IMR-90 (cell line): ENCODE measurements at regions not wholly inside any gene's neighbourhood (a gene's known extent, or its start where the extent isn't known, plus 50 kb on each side); places are given as distances from the start of the nearest gene placed in this dataset.

ENCODE experiments used
- ATAC-seq: fragments of 200-7000 bp; cut with Tn5 transposase; 2 replicates; pipeline ENCODE4 v1.9.1; 2020; ENCODE audit warnings: low read depth, mild to moderate bottlenecking, moderate library complexity
- BruUV-seq: library from RNA; stranded (reverse); fragments of 400-500 nt; replicated peaks from 2 replicates; lab custom pipeline; 2021; lab: Mats Ljungman, UMichigan
- CTCF ChIA-PET: fragments of 300-600 bp; formaldehyde crosslinking; extraction: SDS; loops from one replicate; lab custom pipeline; 2021; ENCODE audit warnings: antibody characterized with exemption; lab: Yijun Ruan, JAX
- POLR2A ChIA-PET: fragments of 300-600 bp; sonication (Branson Sonifier 250); formaldehyde crosslinking; loops from one replicate; lab custom pipeline; 2022; ENCODE audit warnings: antibody characterized with exemption; ENCODE audit not compliant: unreplicated experiment; lab: Charles Lee
- DNase-seq: peaks from one replicate; pipeline ENCODE4 v3.0.0; 2013
- H2AFZ ChIP-seq: replicated peaks from 2 replicates; pipeline ENCODE3; 2013; ENCODE audit warnings: low read length, mild to moderate bottlenecking; ENCODE audit not compliant: poor library complexity
- H2AK5ac ChIP-seq: 2 replicates; pipeline ENCODE4 v1.6.1; 2013; ENCODE audit warnings: low read depth, low read length, inconsistent platforms
- H2AK9ac ChIP-seq: replicated peaks from 2 replicates; pipeline ENCODE3; 2013; ENCODE audit warnings: mild to moderate bottlenecking, low read depth, low read length, moderate library complexity; ENCODE audit not compliant: poor library complexity
- H2BK120ac ChIP-seq: 2 replicates; pipeline ENCODE4 v1.6.1; 2013; ENCODE audit warnings: low read depth, low read length, inconsistent platforms
- H2BK15ac ChIP-seq: 3 replicates; pipeline ENCODE4 v1.6.1; 2013; ENCODE audit warnings: low read depth, low read length, inconsistent platforms
- H2BK20ac ChIP-seq: 2 replicates; pipeline ENCODE4 v1.6.1; 2013; ENCODE audit warnings: low read depth, mild to moderate bottlenecking, inconsistent platforms, low read length, moderate library complexity
- H2BK5ac ChIP-seq: 2 replicates; pipeline ENCODE4 v1.6.1; 2013; ENCODE audit warnings: mild to moderate bottlenecking, low read depth, low read length, inconsistent platforms; ENCODE audit not compliant: poor library complexity, severe bottlenecking
- H3K14ac ChIP-seq: replicated peaks from 2 replicates; pipeline ENCODE4 v1.6.1; 2013; ENCODE audit warnings: low read depth, low read length, inconsistent platforms
- H3K18ac ChIP-seq: 2 replicates; pipeline ENCODE4 v1.6.1; 2013; ENCODE audit warnings: low read depth, low read length, control low read depth
- H3K23ac ChIP-seq: 2 replicates; pipeline ENCODE4 v1.6.1; 2013; ENCODE audit warnings: low read depth, low read length, inconsistent platforms
- H3K27ac ChIP-seq: 2 replicates; pipeline ENCODE4 v1.5.1; 2013; ENCODE audit warnings: mild to moderate bottlenecking, control low read depth, low read length; ENCODE audit not compliant: insufficient read depth
- H3K27me3 ChIP-seq: 2 replicates; pipeline ENCODE4 v1.6.1; 2013; ENCODE audit warnings: low read length; ENCODE audit not compliant: control insufficient read depth, insufficient read depth
- H3K36me3 ChIP-seq: 2 replicates; pipeline ENCODE4 v1.6.1; 2013; ENCODE audit warnings: low read length, mixed read lengths; ENCODE audit not compliant: control insufficient read depth, insufficient read depth
- H3K4ac ChIP-seq: 2 replicates; pipeline ENCODE4 v1.6.1; 2013; ENCODE audit warnings: low read depth, low read length, inconsistent platforms
- H3K4me1 ChIP-seq: 2 replicates; pipeline ENCODE4 v1.6.1; 2013; ENCODE audit warnings: low read length, mixed read lengths; ENCODE audit not compliant: control insufficient read depth, insufficient read depth
- H3K4me2 ChIP-seq: 2 replicates; pipeline ENCODE4 v1.6.1; 2013; ENCODE audit warnings: low read depth, mild to moderate bottlenecking, control low read depth, low read length, moderate library complexity
- H3K4me3 ChIP-seq: 2 replicates; pipeline ENCODE4 v1.5.1; 2013; ENCODE audit warnings: low read depth, mild to moderate bottlenecking, control low read depth, low read length, moderate library complexity; ENCODE audit not compliant: insufficient read depth
- H3K56ac ChIP-seq: 2 replicates; pipeline ENCODE4 v1.6.1; 2013; ENCODE audit warnings: low read length, inconsistent platforms; ENCODE audit not compliant: insufficient read depth; ENCODE audit errors: extremely low read depth
- H3K79me1 ChIP-seq, 2 experiments: 2 replicates each; pipeline ENCODE4 v1.6.1; 2013; ENCODE audit warnings: low read length in 2 of 2, inconsistent platforms in 1 of 2, low read depth in 1 of 2
- H3K9ac ChIP-seq: 2 replicates; pipeline ENCODE4 v1.6.1; 2013; ENCODE audit warnings: low read depth, low read length, control low read depth
- H3K9me1 ChIP-seq: 2 replicates; pipeline ENCODE4 v1.6.1; 2013; ENCODE audit warnings: low read length, inconsistent platforms; ENCODE audit not compliant: insufficient read depth
- H3K9me3 ChIP-seq: 2 replicates; pipeline ENCODE4 v1.6.1; 2013; ENCODE audit warnings: low read length; ENCODE audit not compliant: control insufficient read depth, insufficient read depth
- H4K20me1 ChIP-seq: 2 replicates; pipeline ENCODE4 v1.6.1; 2013; ENCODE audit warnings: low read length, inconsistent platforms; ENCODE audit not compliant: insufficient read depth
- H4K5ac ChIP-seq: 2 replicates; pipeline ENCODE4 v1.6.1; 2013; ENCODE audit warnings: mild to moderate bottlenecking, low read depth, low read length, control low read depth
- H4K8ac ChIP-seq, 2 experiments: 2 replicates each; pipeline ENCODE4 v1.6.1; 2013; ENCODE audit warnings: low read depth in 2 of 2, low read length in 2 of 2, control low read depth in 1 of 2, inconsistent platforms in 1 of 2
- H4K91ac ChIP-seq: 2 replicates; pipeline ENCODE4 v1.6.1; 2013; ENCODE audit warnings: low read depth, low read length, inconsistent platforms; ENCODE audit not compliant: insufficient read depth
- BHLHE40 ChIP-seq: fragments of 150-350 bp; IDR thresholded peaks from 2 replicates; pipeline ENCODE4 v1.6.1; 2016; ENCODE audit warnings: mild to moderate bottlenecking, low read depth, low read length
- CEBPB ChIP-seq: IDR thresholded peaks from 2 replicates; pipeline ENCODE4 v1.6.1; 2012; ENCODE audit warnings: low read depth, low read length, improper control_type of control experiment
- CHD1 ChIP-seq: IDR thresholded peaks from 2 replicates; pipeline ENCODE4 v1.6.1; 2012; ENCODE audit warnings: low read depth, low read length, improper control_type of control experiment
- CTCF ChIP-seq: conservative IDR thresholded peaks from 2 replicates; pipeline ENCODE4 v1.5.1; 2012; ENCODE audit warnings: mild to moderate bottlenecking, low read depth, low read length, improper control_type of control experiment
- ELK1 ChIP-seq: fragments of 150-350 bp; IDR thresholded peaks from 2 replicates; pipeline ENCODE4 v1.6.1; 2016; ENCODE audit warnings: low read depth, mild to moderate bottlenecking, low read length, moderate library complexity, borderline replicate concordance
- FOS ChIP-seq: fragments of 150-350 bp; IDR thresholded peaks from 2 replicates; pipeline ENCODE4 v1.6.1; 2016; ENCODE audit warnings: low read depth, low read length
- MAFK ChIP-seq: IDR thresholded peaks from 2 replicates; pipeline ENCODE4 v1.6.1; 2012; ENCODE audit warnings: low read depth, low read length, improper control_type of control experiment
- MAZ ChIP-seq: IDR thresholded peaks from 2 replicates; pipeline ENCODE4 v1.6.1; 2012; ENCODE audit warnings: low read depth, mild to moderate bottlenecking, low read length, improper control_type of control experiment, moderate library complexity, borderline replicate concordance
- MXI1 ChIP-seq: IDR thresholded peaks from 2 replicates; pipeline ENCODE4 v1.6.1; 2012; ENCODE audit warnings: low read depth, mild to moderate bottlenecking, low read length, moderate library complexity, borderline replicate concordance
- NFE2L2 ChIP-seq: fragments of 150-350 bp; IDR thresholded peaks from 2 replicates; pipeline ENCODE4 v1.6.1; 2016; ENCODE audit warnings: low read depth, mild to moderate bottlenecking, low read length
- POLR2A ChIP-seq: IDR thresholded peaks from 2 replicates; pipeline ENCODE4 v1.6.1; 2012; ENCODE audit warnings: mild to moderate bottlenecking, low read depth, low read length
- RAD21 ChIP-seq: IDR thresholded peaks from 2 replicates; pipeline ENCODE4 v1.6.1; 2012; ENCODE audit warnings: low read length, improper control_type of control experiment
- RCOR1 ChIP-seq: IDR thresholded peaks from 2 replicates; pipeline ENCODE4 v1.6.1; 2012; ENCODE audit warnings: mild to moderate bottlenecking, low read length, improper control_type of control experiment; ENCODE audit not compliant: insufficient replicate concordance
- RFX5 ChIP-seq: IDR thresholded peaks from 2 replicates; pipeline ENCODE4 v1.8.0; 2012; ENCODE audit warnings: low read depth, mild to moderate bottlenecking, low read length, moderate library complexity
- SMC3 ChIP-seq: fragments of 150-350 bp; IDR thresholded peaks from 2 replicates; pipeline ENCODE4 v1.6.1; 2016; ENCODE audit warnings: low read depth, mild to moderate bottlenecking, antibody characterized with exemption, low read length, moderate library complexity
- USF2 ChIP-seq: fragments of 150-350 bp; IDR thresholded peaks from 2 replicates; pipeline ENCODE4 v1.6.1; 2017; ENCODE audit warnings: mild to moderate bottlenecking, antibody characterized with exemption, low read length, low read depth
- WGBS, 2 experiments: methylation state at CpG; one replicate each; pipeline versions ENCODE4 v1.1.5 to v1.1.7; 2013; ENCODE audit warnings: missing lambda C conversion rate in 2 of 2; ENCODE audit not compliant: insufficient read length in 1 of 2; ENCODE audit errors: extremely low coverage in 2 of 2; 5-methylcytosine and 5-hydroxymethylcytosine counted together
- dilution Hi-C: fragments of 300-500 bp; cut with HindIII; formaldehyde crosslinking; loops from one replicate; pipeline ENCODE4 v1.14.3; 2018; ENCODE audit warnings: low sequenced_read_pairs; ENCODE audit not compliant: unreplicated experiment
- in situ Hi-C: fragments of 300-500 bp; cut with MboI; formaldehyde crosslinking; loops from 3 replicates; pipeline ENCODE4 v1.14.3; 2019; ENCODE audit warnings: low sequenced_read_pairs, inconsistent platforms, mixed read lengths
- intact Hi-C: fragments of 100-400 bp; cut with micrococcal nuclease; formaldehyde crosslinking; loops from 2 replicates; pipeline ENCODE4 v1.10.0; 2022

- intact Hi-C loops: no loop called here
- BruUV-seq: no TSS peak
These were observed 166.2 kb upstream of the VRK2 start for GRCh38 chr2:57880446-57880845.

More at GRCh38 chr2:57880446-57880845, 166.2 kb upstream of the VRK2 start:
- CTCF ChIA-PET: interaction anchor here (0.7 kb wide), 1 partner anchor 344 kb away, joined by 4 read pairs; no protein-coding TSS in a partner anchor
- ATAC-seq (no peak), DNase-seq (no peak)
- no peak overlapping the region for H2BK20ac ChIP-seq
- H3K4ac ChIP-seq: no peak overlapping the region
- H2BK15ac ChIP-seq: no peak overlapping the region
- no peak overlapping the region for H2AFZ ChIP-seq
- no peaks in the 10 kb centered on the region for H3K9me3 ChIP-seq
- no peaks in the 10 kb centered on the region for H3K79me1 ChIP-seq
- no peak overlapping the region for H2AK9ac ChIP-seq
- no peaks in the 10 kb centered on the region for H4K20me1 ChIP-seq
- no peak overlapping the region for H3K4me2 ChIP-seq
- POLR2A ChIA-PET: no interaction called here
- no CpG with 5 or more reads among the region's 4 CpGs for WGBS, 2 experiments
- H2BK120ac ChIP-seq: no peak overlapping the region
- no peak overlapping the region for H3K4me3 ChIP-seq
- no peak overlapping the region for H3K14ac ChIP-seq
- no peak overlapping the region for H3K18ac ChIP-seq
- H4K5ac ChIP-seq: no peak overlapping the region
- no peaks in the 10 kb centered on the region; the same call in 1 of the 2 replicates for H3K4me1 ChIP-seq
- no peaks in the 10 kb centered on the region for H3K9me1 ChIP-seq
- no peak overlapping the region for H2AK5ac ChIP-seq
- H3K9ac ChIP-seq: no peak overlapping the region
- H3K27ac ChIP-seq: no peak overlapping the region
- no peak for TF ChIP-seq CHD1
- TF ChIP-seq RAD21: no peak
- TF ChIP-seq CTCF: no peak
- no peak for TF ChIP-seq RFX5
- no peak for TF ChIP-seq CEBPB
- no peak for TF ChIP-seq MAFK
- TF ChIP-seq USF2: no peak
- TF ChIP-seq RCOR1: no peak
- no peak for TF ChIP-seq MXI1
- TF ChIP-seq MAZ: no peak
- no peak for TF ChIP-seq POLR2A
- no peak for TF ChIP-seq FOS
- no peak for TF ChIP-seq NFE2L2
- no peak for TF ChIP-seq BHLHE40
- no peak for TF ChIP-seq ELK1
- no peak for TF ChIP-seq SMC3
- no peak overlapping the region for H3K56ac ChIP-seq
- no peak overlapping the region for H4K91ac ChIP-seq
- no peaks in the 10 kb centered on the region for H3K27me3 ChIP-seq
- no peak overlapping the region for H2BK5ac ChIP-seq
- H4K8ac ChIP-seq: no peak overlapping the region
- H3K36me3 ChIP-seq: no peaks in the 10 kb centered on the region
- dilution Hi-C loops (no loop called here), in situ Hi-C loops (no loop called here)
- no peak overlapping the region for H3K23ac ChIP-seq
